ENCODE measurements at regions not wholly inside any gene's neighbourhood (a gene's known extent, or its start where the extent isn't known, plus 50 kb on each side); places are given as distances from the start of the nearest gene placed in this dataset.
"Not testable (repeated sequence)": the region's sequence is repeated elsewhere in the genome, so short reads cannot be mapped to it uniquely, and the experiment has no call there.

GRCh38 chr13:54563286-54563685 lies 1534.7 kb downstream of the OLFM4 start:
- Histone ChIP-seq H3K4me3 (ENCODE audit: low read length) (no peak overlapping the region), H3K36me3 (ENCODE audit: control insufficient read depth, insufficient read depth, low read length) (no peaks in the 10 kb centered on the region), H3K4me1 (ENCODE audit: control insufficient read depth, insufficient read depth, low read length) (no peaks in the 10 kb centered on the region), H3K9me3 (ENCODE audit: control insufficient read depth, insufficient read depth, low read length) (no peaks in the 10 kb centered on the region), H3K27ac (ENCODE audit: low read length) (no peak overlapping the region), H3K27me3 (ENCODE audit: control insufficient read depth, insufficient read depth, low read length) (no peaks in the 10 kb centered on the region)
- no peak for TF ChIP-seq CTCF (IDR thresholded peaks at IDR 0.05)
- WGBS (ENCODE audit: insufficient coverage), result 78% methylated on average over 1 of the region's 2 CpGs
- Mint-ChIP-seq H3K9me3 (peaks cover 4 to 6% of the 10 kb centered on the region in 2 donors), H3K27ac (no peak overlapping the region), H3K36me3 (peaks cover 3% of the 10 kb centered on the region), H3K4me1 (no peaks in the 10 kb centered on the region), H3K27me3 (ENCODE audit: low read depth in 2 of 2) (no peaks in the 10 kb centered on the region), H3K4me3 (no peak overlapping the region)
- ATAC-seq, result no peak
- intact Hi-C loops (cut with micrococcal nuclease), result no loop called here
- no peak for DNase-seq

GRCh38 chr13:54572037-54572436 lies 1543.4 kb downstream of the OLFM4 start:
- H3K36me3 ChIP-seq (ENCODE audit: control insufficient read depth, insufficient read depth, low read length); H3K4me1 Mint-ChIP-seq; H3K9me3 ChIP-seq (ENCODE audit: control insufficient read depth, insufficient read depth, low read length); H3K27me3 Mint-ChIP-seq (ENCODE audit: low read depth in 2 of 2); H3K27ac ChIP-seq (ENCODE audit: low read length); H3K27me3 ChIP-seq (ENCODE audit: control insufficient read depth, insufficient read depth, low read length); H3K4me1 ChIP-seq (ENCODE audit: control insufficient read depth, insufficient read depth, low read length); H3K4me3 ChIP-seq (ENCODE audit: low read length); H3K27ac Mint-ChIP-seq; DNase-seq; ATAC-seq; intact Hi-C loops (cut with micrococcal nuclease); H3K4me3 Mint-ChIP-seq: not testable (repeated sequence)
- peaks cover 36 to 42% of the 10 kb centered on the region in 2 donors for H3K9me3 Mint-ChIP-seq
- WGBS (ENCODE audit: insufficient coverage), result 95% methylated on average over 13 of the region's 13 CpGs
- peaks cover 21% of the 10 kb centered on the region for H3K36me3 Mint-ChIP-seq

- Histone ChIP-seq H3K4me1 (ENCODE audit: control insufficient read depth, insufficient read depth, low read length) (no peaks in the 10 kb centered on the region), H3K27me3 (ENCODE audit: control insufficient read depth, insufficient read depth, low read length) (no peaks in the 10 kb centered on the region), H3K4me3 (ENCODE audit: low read length) (no peak overlapping the region), H3K36me3 (ENCODE audit: control insufficient read depth, insufficient read depth, low read length) (no peaks in the 10 kb centered on the region), H3K9me3 (ENCODE audit: control insufficient read depth, insufficient read depth, low read length) (peaks cover 3% of the 10 kb centered on the region), H3K27ac (ENCODE audit: low read length) (no peak overlapping the region)
- peaks cover 34 to 42% of the 10 kb centered on the region in 2 donors for H3K9me3 Mint-ChIP-seq
- no peak overlapping the region for H3K27ac Mint-ChIP-seq
- no peaks in the 10 kb centered on the region for H3K27me3 Mint-ChIP-seq (ENCODE audit: low read depth in 2 of 2)
- intact Hi-C loops (cut with micrococcal nuclease), result no loop called here
- no peak for TF ChIP-seq CTCF (IDR thresholded peaks at IDR 0.05)
- DNase-seq (no peak), ATAC-seq (no peak)
- no peaks in the 10 kb centered on the region for H3K4me1 Mint-ChIP-seq
- H3K36me3 Mint-ChIP-seq, result peaks cover 19% of the 10 kb centered on the region
- 92% methylated on average over 5 of the region's 6 CpGs for WGBS (ENCODE audit: insufficient coverage)
- H3K4me3 Mint-ChIP-seq, result no peak overlapping the region
Observed at GRCh38 chr13:54573186-54573585, 1544.6 kb downstream of the OLFM4 start.

- Histone ChIP-seq H3K9me3 (ENCODE audit: control insufficient read depth, insufficient read depth, low read length) (peaks cover 3% of the 10 kb centered on the region), H3K36me3 (ENCODE audit: control insufficient read depth, insufficient read depth, low read length) (no peaks in the 10 kb centered on the region), H3K4me1 (ENCODE audit: control insufficient read depth, insufficient read depth, low read length) (no peaks in the 10 kb centered on the region), H3K27ac (ENCODE audit: low read length) (no peak overlapping the region), H3K4me3 (ENCODE audit: low read length) (no peak overlapping the region), H3K27me3 (ENCODE audit: control insufficient read depth, insufficient read depth, low read length) (no peaks in the 10 kb centered on the region)
- intact Hi-C loops (cut with micrococcal nuclease), result no loop called here
- no peaks in the 10 kb centered on the region for H3K4me1 Mint-ChIP-seq
- no peak for TF ChIP-seq CTCF (IDR thresholded peaks at IDR 0.05)
- no peak for DNase-seq
- no peaks in the 10 kb centered on the region for H3K27me3 Mint-ChIP-seq (ENCODE audit: low read depth in 2 of 2)
- no peak overlapping the region for H3K4me3 Mint-ChIP-seq
- H3K36me3 Mint-ChIP-seq, result peaks cover 7% of the 10 kb centered on the region
- ATAC-seq, result no peak
- 88% methylated on average over 4 of the region's 4 CpGs for WGBS (ENCODE audit: insufficient coverage)
- peaks cover 28 to 36% of the 10 kb centered on the region in 2 donors for H3K9me3 Mint-ChIP-seq
- H3K27ac Mint-ChIP-seq, result no peak overlapping the region
Observed at GRCh38 chr13:54574791-54575190, 1546.2 kb downstream of the OLFM4 start.
